ENCODE measurements at regions not wholly inside any gene's neighbourhood (a gene's known extent, or its start where the extent isn't known, plus 50 kb on each side); places are given as distances from the start of the nearest gene placed in this dataset.
"Not testable (repeated sequence)": the region's sequence is repeated elsewhere in the genome, so short reads cannot be mapped to it uniquely, and the experiment has no call there.

- peak; percentile 30 for DNase-seq
Measured at GRCh38 chr1:224061436-224061835, 52.5 kb upstream of the FBXO28 start.

- DNase-seq, result no peak
Measured at GRCh38 chr1:224059897-224060427, 53.9 kb upstream of the FBXO28 start.

GRCh38 chr1:224058303-224058702, 55.6 kb upstream of the FBXO28 start:
- DNase-seq, result no peak

GRCh38 chr1:224057461-224058199, 56.3 kb upstream of the FBXO28 start:
- DNase-seq, result no peak

- no peak for DNase-seq
Measured at GRCh38 chr1:224054611-224055010, 59.3 kb upstream of the FBXO28 start.

- peak; percentile 4 for DNase-seq
Measured at GRCh38 chr1:224054012-224054411, 59.9 kb upstream of the FBXO28 start.

GRCh38 chr1:224053456-224053855, 60.5 kb upstream of the FBXO28 start:
- no peak for DNase-seq

GRCh38 chr1:224052772-224053171, 61.1 kb upstream of the FBXO28 start:
- DNase-seq, result no peak

- not testable (repeated sequence) for DNase-seq
Measured at GRCh38 chr1:224051782-224052181, 62.1 kb upstream of the FBXO28 start.

GRCh38 chr1:224051086-224051406, 62.9 kb upstream of the FBXO28 start:
- DNase-seq, result no peak

- no peak for DNase-seq
Measured at GRCh38 chr1:224047538-224047937, 66.4 kb upstream of the FBXO28 start.

- DNase-seq, result no peak
Measured at GRCh38 chr1:224045556-224045955, 68.4 kb upstream of the FBXO28 start.

- DNase-seq, result no peak
Measured at GRCh38 chr1:224044420-224044819, 69.5 kb upstream of the FBXO28 start.

- no peak for DNase-seq
Measured at GRCh38 chr1:224042557-224043118, 71.3 kb upstream of the FBXO28 start.

GRCh38 chr1:224041032-224041431, 72.9 kb upstream of the FBXO28 start:
- no peak for DNase-seq

- not testable (repeated sequence) for DNase-seq
Measured at GRCh38 chr1:224040423-224040822, 73.5 kb upstream of the FBXO28 start.

GRCh38 chr1:224040006-224040405, 73.9 kb upstream of the FBXO28 start:
- not testable (repeated sequence) for DNase-seq

- DNase-seq, result not testable (repeated sequence)
Measured at GRCh38 chr1:224038832-224039231, 75.1 kb upstream of the FBXO28 start.

- not testable (repeated sequence) for DNase-seq
Measured at GRCh38 chr1:224037362-224037761, 76.5 kb upstream of the FBXO28 start.

GRCh38 chr1:224032608-224033276, 81.2 kb upstream of the FBXO28 start:
- not testable (repeated sequence) for DNase-seq

GRCh38 chr1:224031986-224032385, 81.9 kb upstream of the FBXO28 start:
- not testable (repeated sequence) for DNase-seq

- not testable (repeated sequence) for DNase-seq
Measured at GRCh38 chr1:224030257-224030656, 83.7 kb upstream of the FBXO28 start.

- not testable (repeated sequence) for DNase-seq
Measured at GRCh38 chr1:224029286-224030025, 84.5 kb upstream of the FBXO28 start.

All from MV-4-11 (cell line).